Fibroblast of skin of back (primary cell): ENCODE measurements at regions not wholly inside any gene's neighbourhood (a gene's known extent, or its start where the extent isn't known, plus 50 kb on each side); places are given as distances from the start of the nearest gene placed in this dataset.
A peak's percentile ranks its signal among the peaks of the same experiment; 100 is the strongest.

Experiments used
- DNase-seq: peaks from one replicate; pipeline ENCODE4 v3.0.0-alpha.2; 2013

GRCh38 chr13:105200181-105200580 is 1335.3 kb downstream of the EFNB2 start:
- DNase-seq = no peak

GRCh38 chr13:105196052-105196451 is 1339.4 kb downstream of the EFNB2 start:
- peak; percentile 78 for DNase-seq

- DNase-seq = no peak
Measured at GRCh38 chr13:105193026-105193425, 1342.4 kb downstream of the EFNB2 start.

GRCh38 chr13:105184201-105184600 is 1351.3 kb downstream of the EFNB2 start:
- DNase-seq = peak; percentile 18

- DNase-seq = no peak
Measured at GRCh38 chr13:105177265-105177900, 1358.1 kb downstream of the EFNB2 start.

- no peak for DNase-seq
Measured at GRCh38 chr13:105170438-105170837, 1365.0 kb downstream of the EFNB2 start.

GRCh38 chr13:105168295-105168694 is 1367.2 kb downstream of the EFNB2 start:
- DNase-seq = no peak

- no peak for DNase-seq
Measured at GRCh38 chr13:105167385-105167784, 1368.1 kb downstream of the EFNB2 start.

- DNase-seq = no peak
Measured at GRCh38 chr13:105165449-105166125, 1369.9 kb downstream of the EFNB2 start.

- no peak for DNase-seq
Measured at GRCh38 chr13:105159841-105160240, 1375.6 kb downstream of the EFNB2 start.

- peak; percentile 69 for DNase-seq
Measured at GRCh38 chr13:105153611-105154010, 1381.9 kb downstream of the EFNB2 start.

- DNase-seq = no peak
Measured at GRCh38 chr13:105151639-105152038, 1383.8 kb downstream of the EFNB2 start.

GRCh38 chr13:105147461-105147860 is 1388.0 kb downstream of the EFNB2 start:
- peak; percentile 19 for DNase-seq

GRCh38 chr13:105144936-105145335 is 1390.5 kb downstream of the EFNB2 start:
- no peak for DNase-seq

- no peak for DNase-seq
Measured at GRCh38 chr13:105144020-105144419, 1391.4 kb downstream of the EFNB2 start.

GRCh38 chr13:105142556-105142955 is 1392.9 kb downstream of the EFNB2 start:
- DNase-seq = no peak

- DNase-seq = peak; percentile 44
Measured at GRCh38 chr13:105139380-105140285, 1395.8 kb downstream of the EFNB2 start.

- no peak for DNase-seq
Measured at GRCh38 chr13:105139048-105139379, 1396.4 kb downstream of the EFNB2 start.

GRCh38 chr13:105135852-105136615 is 1399.4 kb downstream of the EFNB2 start:
- DNase-seq = no peak

GRCh38 chr13:105127732-105128131 is 1407.7 kb downstream of the EFNB2 start:
- DNase-seq = peak; percentile 9

- DNase-seq = no peak
Measured at GRCh38 chr13:105121221-105121620, 1414.2 kb downstream of the EFNB2 start.

- peak; percentile 51 for DNase-seq
Measured at GRCh38 chr13:105118426-105118985, 1417.0 kb downstream of the EFNB2 start.
